K562 (cell line): ENCODE measurements at regions not wholly inside any gene's neighbourhood (a gene's known extent, or its start where the extent isn't known, plus 50 kb on each side); places are given as distances from the start of the nearest gene placed in this dataset.

ENCODE experiments used
- ATAC-seq: fragments of 200-7000 bp; cut with Tn5 transposase; 3 replicates; pipeline ENCODE4 v1.9.1; 2020; ENCODE audit warnings: moderate library complexity
- BruUV-seq: library from RNA; stranded (reverse); fragments of 400-500 nt; replicated peaks from 2 replicates; lab custom pipeline; 2021; lab: Mats Ljungman, UMichigan
- CTCF ChIA-PET: fragments of 300-600 bp; formaldehyde crosslinking; extraction: SDS; loops from one replicate; lab custom pipeline; 2021; ENCODE audit warnings: low intra/inter-chr PET ratio; lab: Yijun Ruan, JAX
- POLR2A ChIA-PET: fragments of 300-600, 350-650 bp; sonication (Branson Sonifier 250); formaldehyde crosslinking; extraction: SDS; loops from one replicate; lab custom pipeline; 2021; ENCODE audit warnings: antibody characterized with exemption, inconsistent platforms; lab: Yijun Ruan, JAX
- DNase-seq, 4 experiments: peaks; one replicate each; pipeline versions ENCODE4 v3.0.0 to v3.0.0-alpha.2; 2011 to 2018; ENCODE audit warnings: low spot score in 3 of 4, mixed read lengths in 3 of 4; ENCODE audit errors: extremely low read depth in 1 of 4
- FAIRE-seq: peaks from 2 replicates; lab custom pipeline; 2011; peaks lifted over from hg19 to GRCh38; lab: Jason Lieb, UNC
- H2AFZ ChIP-seq: 2 replicates; pipeline ENCODE4 v1.6.0; 2011; ENCODE audit warnings: low read depth, low read length, control low read depth, inconsistent platforms
- H3K27ac ChIP-seq: fragments of 200-600 bp; 3 replicates; pipeline ENCODE4 v1.8.0; 2011; ENCODE audit warnings: low read depth, mild to moderate bottlenecking, control low read depth, inconsistent platforms, low read length, moderate library complexity, mixed read lengths; ENCODE audit errors: extremely low read depth
- H3K27me3 ChIP-seq, 2 experiments: fragments of 300-600 bp in 1 of 2; 2 replicates in 1 of 2; 3 replicates in 1 of 2; pipeline versions ENCODE4 v1.6.0 to v1.8.0; 2011; ENCODE audit warnings: inconsistent platforms in 2 of 2, low read length in 2 of 2, mild to moderate bottlenecking in 1 of 2, mixed read lengths in 1 of 2, moderate library complexity in 1 of 2; ENCODE audit not compliant: control insufficient read depth in 2 of 2, insufficient read depth in 2 of 2
- H3K36me3 ChIP-seq: fragments of 300-600 bp; 3 replicates; pipeline ENCODE4 v1.8.0; 2011; ENCODE audit warnings: mild to moderate bottlenecking, low read length, inconsistent platforms; ENCODE audit not compliant: control insufficient read depth, insufficient read depth
- H3K4me1 ChIP-seq, 2 experiments: fragments of 200-600 bp in 1 of 2; replicated peaks in 1 of 2; 2 replicates in 1 of 2; 3 replicates in 1 of 2; pipeline versions ENCODE4 v1.5.1 to v1.8.0; 2011; ENCODE audit warnings: inconsistent platforms in 2 of 2, low read length in 2 of 2, mild to moderate bottlenecking in 1 of 2, mixed read lengths in 1 of 2, moderate library complexity in 1 of 2; ENCODE audit not compliant: control insufficient read depth in 2 of 2, insufficient read depth in 2 of 2
- H3K4me2 ChIP-seq: 2 replicates; pipeline ENCODE4 v1.6.1; 2011; ENCODE audit warnings: low read length, control low read depth, inconsistent platforms, mixed read lengths; ENCODE audit not compliant: insufficient read depth
- H3K4me3 ChIP-seq: fragments of 200-600 bp; sonication (generic), shearing (Covaris generic); 2 replicates; pipeline ENCODE4 v1.5.1; 2016; ENCODE audit warnings: control low read depth, inconsistent platforms
- H3K79me2 ChIP-seq: fragments of 200-600 bp; 3 replicates; pipeline ENCODE4 v1.8.0; 2011; ENCODE audit warnings: low read length, inconsistent platforms; ENCODE audit not compliant: control insufficient read depth, insufficient read depth
- H3K9ac ChIP-seq, 2 experiments: 2 replicates each; pipeline versions ENCODE4 v1.6.0 to v1.6.1; 2011; ENCODE audit warnings: low read depth in 2 of 2, low read length in 2 of 2, control low read depth in 1 of 2, inconsistent platforms in 1 of 2, mild to moderate bottlenecking in 1 of 2, mixed read lengths in 1 of 2; ENCODE audit not compliant: insufficient read depth in 1 of 2
- H3K9me1 ChIP-seq: one replicate; pipeline ENCODE4 v1.6.0; 2011; ENCODE audit warnings: inconsistent platforms, mild to moderate bottlenecking, low read length, moderate library complexity; ENCODE audit not compliant: control insufficient read depth, insufficient read depth
- H3K9me3 ChIP-seq: replicated peaks from 2 replicates; pipeline ENCODE4 v1.5.1; 2011; ENCODE audit warnings: low read depth, low read length, inconsistent platforms; ENCODE audit not compliant: control insufficient read depth, insufficient read depth
- H4K20me1 ChIP-seq: replicated peaks from 2 replicates; pipeline ENCODE4 v1.6.1; 2011; ENCODE audit warnings: low read length, inconsistent platforms, mixed read lengths; ENCODE audit not compliant: control insufficient read depth, insufficient read depth
- CBFA2T2 ChIP-seq: fragments of 450-650 bp; conservative IDR thresholded peaks from 2 replicates; pipeline ENCODE4 v1.6.1; 2017; ENCODE audit warnings: mild to moderate bottlenecking
- COPS2 ChIP-seq: fragments of 450-650 bp; conservative IDR thresholded peaks from 2 replicates; pipeline ENCODE4 v1.6.1; 2016; ENCODE audit warnings: mild to moderate bottlenecking, moderate library complexity
- E2F3 ChIP-seq: fragments of 250-450 bp; sonication (Bioruptor Pico); IDR thresholded peaks from 2 replicates; pipeline ENCODE4 v1.4.0; 2020; ENCODE audit warnings: mild to moderate bottlenecking
- ESRRA ChIP-seq: fragments of 450-650 bp; IDR thresholded peaks from 2 replicates; pipeline ENCODE4 v1.6.1; 2014; ENCODE audit warnings: low read depth, mild to moderate bottlenecking, moderate library complexity, borderline replicate concordance
- HEY1 ChIP-seq: fragments of 250-450 bp; sonication (Bioruptor Pico); IDR thresholded peaks from 2 replicates; pipeline ENCODE4 v1.5.0; 2020; ENCODE audit warnings: mild to moderate bottlenecking, moderate library complexity, borderline replicate concordance
- MED1 ChIP-seq: sonication (generic); formaldehyde crosslinking; IDR thresholded peaks from 2 replicates; pipeline ENCODE4 v1.8.1; 2023; ENCODE audit warnings: missing genetic modification reagents, borderline replicate concordance
- NR2C1 ChIP-seq, 2 experiments: fragments of 450-650 bp; IDR thresholded peaks; 2 replicates each; pipeline ENCODE4 v1.6.1; 2017; ENCODE audit warnings: mild to moderate bottlenecking in 2 of 2, antibody characterized with exemption in 1 of 2, inconsistent platforms in 1 of 2, missing compliant biosample characterization in 1 of 2, missing genetic modification characterization in 1 of 2
- RB1 ChIP-seq: fragments of 450-650 bp; IDR thresholded peaks from 2 replicates; pipeline ENCODE4 v1.6.1; 2017; ENCODE audit warnings: low read depth, mild to moderate bottlenecking
- RREB1 ChIP-seq: fragments of 250-450 bp; sonication (Bioruptor Pico); IDR thresholded peaks from 2 replicates; pipeline ENCODE4 v1.4.0; 2020
- SOX6 ChIP-seq: fragments of 450-650 bp; IDR thresholded peaks from 2 replicates; pipeline ENCODE4 v1.6.1; 2014; ENCODE audit warnings: mild to moderate bottlenecking
- TFE3 ChIP-seq: fragments of 450-650 bp; formaldehyde crosslinking; IDR thresholded peaks from 2 replicates; pipeline ENCODE4 v1.4.0; 2020; ENCODE audit warnings: mild to moderate bottlenecking, mixed read lengths
- ZNF586 ChIP-seq: fragments of 450-650 bp; formaldehyde crosslinking; conservative IDR thresholded peaks from 2 replicates; pipeline ENCODE4 v1.4.0; 2020; ENCODE audit warnings: mild to moderate bottlenecking, moderate library complexity
- WGBS: fragments of 100-300 bp; shearing (Covaris generic); methylation state at CpG from one replicate; pipeline ENCODE4 v1.1.6; 2016; ENCODE audit warnings: low coverage, mixed read lengths; ENCODE audit not compliant: insufficient coverage; ENCODE audit errors: missing lambda C conversion rate; 5-methylcytosine and 5-hydroxymethylcytosine counted together
- in situ Hi-C: fragments of 300-500 bp; cut with MboI; formaldehyde crosslinking; loops from 4 replicates; pipeline ENCODE4 v1.15.0; 2018; ENCODE audit warnings: inconsistent platforms, mixed read lengths
- intact Hi-C: fragments of 100-400 bp; cut with micrococcal nuclease; formaldehyde crosslinking; loops from 2 replicates; pipeline ENCODE4 v1.14.2; 2022

- Histone ChIP-seq H3K27ac (no peak overlapping the region), H3K9me3 (no peaks in the 10 kb centered on the region), H3K4me2 (no peak overlapping the region), H3K4me1 (no peaks in the 10 kb centered on the region), H3K27me3 (peaks cover 0 to 21% of the 10 kb centered on the region in 2 experiments; a peak in 3 of 5 replicates), H3K9ac (no peak overlapping the region), H3K36me3 (no peaks in the 10 kb centered on the region), H3K9me1 (no peaks in the 10 kb centered on the region), H3K79me2 (no peaks in the 10 kb centered on the region), H4K20me1 (no peaks in the 10 kb centered on the region), H2AFZ (no peak overlapping the region), H3K4me3 (no peak overlapping the region)
- TF ChIP-seq HEY1 (CRISPR knock-in tag) (no peak), ESRRA (no peak), RB1 (no peak), CBFA2T2 (no peak), E2F3 (CRISPR knock-in tag) (no peak), COPS2 (no peak), NR2C1 (IDR thresholded peaks at IDR 0.05) (no peak), NR2C1 (tag; IDR thresholded peaks at IDR 0.05) (no peak), MED1 (CRISPR knock-in tag) (no peak), RREB1 (CRISPR knock-in tag) (no peak), ZNF586 (no peak), TFE3 (CRISPR knock-in tag) (no peak), SOX6 (no peak)
- in situ Hi-C loops = no loop called here
- ChIA-PET CTCF (no interaction called here), POLR2A (no interaction called here)
- ATAC-seq (no peak; the same call in 2 of the 3 replicates), DNase-seq (no peak), FAIRE-seq (no peak)
- no TSS peak for BruUV-seq
- WGBS = 37% methylated on average over 4 of the region's 4 CpGs
- intact Hi-C loops = no loop called here
These were observed 207.9 kb downstream of the TM9SF2 start for GRCh38 chr13:99709134-99709533.
